HG03097 (cell line): ENCODE measurements at regions not wholly inside any gene's neighbourhood (a gene's known extent, or its start where the extent isn't known, plus 50 kb on each side); places are given as distances from the start of the nearest gene placed in this dataset.
A peak's percentile ranks its signal among the peaks of the same experiment; 100 is the strongest.
"Not testable (repeated sequence)": the region's sequence is repeated elsewhere in the genome, so short reads cannot be mapped to it uniquely, and the experiment has no call there.

Experiments
- ATAC-seq: cut with Tn5 transposase; IDR thresholded peaks from one replicate; pipeline ENCODE4 v1.9.1; 2021; ENCODE audit not compliant: unreplicated experiment, low FRiP score

DNA sequence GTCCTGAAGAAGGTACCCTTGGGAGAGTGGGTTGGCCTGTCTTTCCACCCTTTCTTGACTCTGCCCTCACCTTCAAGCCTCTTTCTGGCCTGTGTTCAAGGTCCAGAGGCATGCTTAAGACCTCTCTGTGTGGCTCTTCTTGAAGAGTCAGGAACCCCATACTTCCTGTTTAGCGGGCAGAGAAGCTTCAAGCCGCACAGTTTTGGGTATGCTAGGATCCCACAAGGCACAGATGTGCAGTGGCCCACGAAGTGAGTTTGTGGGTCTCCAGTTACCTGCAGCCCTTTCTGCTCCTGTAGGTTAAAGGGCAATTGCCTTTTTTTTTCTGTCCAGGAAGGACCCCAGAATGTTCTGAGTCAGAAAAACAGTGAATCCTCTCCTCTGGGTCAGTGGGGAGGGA is 87.4 kb upstream of the FCGR1A start:
- ATAC-seq: not testable (repeated sequence)

DNA sequence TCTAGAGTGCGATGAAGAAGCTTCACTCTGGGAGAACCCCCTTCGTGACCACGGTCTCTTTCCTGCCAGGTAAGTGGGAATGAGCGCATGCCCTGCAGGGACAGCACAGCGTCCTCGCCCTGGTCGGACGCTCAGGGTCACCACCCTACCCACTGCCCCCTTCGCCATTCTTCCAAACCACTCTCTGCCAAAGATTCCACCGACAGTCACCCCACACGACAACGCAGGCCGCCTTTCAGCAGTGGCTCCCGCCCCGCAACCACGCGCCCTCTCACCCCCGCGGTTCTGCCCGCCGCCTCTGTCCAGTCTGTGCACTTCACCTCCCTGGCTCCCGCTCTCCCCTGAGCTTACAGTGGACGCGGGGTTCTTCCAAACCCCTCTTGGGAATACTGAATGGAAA is 82.3 kb upstream of the FCGR1A start:
- not testable (repeated sequence) for ATAC-seq

DNA sequence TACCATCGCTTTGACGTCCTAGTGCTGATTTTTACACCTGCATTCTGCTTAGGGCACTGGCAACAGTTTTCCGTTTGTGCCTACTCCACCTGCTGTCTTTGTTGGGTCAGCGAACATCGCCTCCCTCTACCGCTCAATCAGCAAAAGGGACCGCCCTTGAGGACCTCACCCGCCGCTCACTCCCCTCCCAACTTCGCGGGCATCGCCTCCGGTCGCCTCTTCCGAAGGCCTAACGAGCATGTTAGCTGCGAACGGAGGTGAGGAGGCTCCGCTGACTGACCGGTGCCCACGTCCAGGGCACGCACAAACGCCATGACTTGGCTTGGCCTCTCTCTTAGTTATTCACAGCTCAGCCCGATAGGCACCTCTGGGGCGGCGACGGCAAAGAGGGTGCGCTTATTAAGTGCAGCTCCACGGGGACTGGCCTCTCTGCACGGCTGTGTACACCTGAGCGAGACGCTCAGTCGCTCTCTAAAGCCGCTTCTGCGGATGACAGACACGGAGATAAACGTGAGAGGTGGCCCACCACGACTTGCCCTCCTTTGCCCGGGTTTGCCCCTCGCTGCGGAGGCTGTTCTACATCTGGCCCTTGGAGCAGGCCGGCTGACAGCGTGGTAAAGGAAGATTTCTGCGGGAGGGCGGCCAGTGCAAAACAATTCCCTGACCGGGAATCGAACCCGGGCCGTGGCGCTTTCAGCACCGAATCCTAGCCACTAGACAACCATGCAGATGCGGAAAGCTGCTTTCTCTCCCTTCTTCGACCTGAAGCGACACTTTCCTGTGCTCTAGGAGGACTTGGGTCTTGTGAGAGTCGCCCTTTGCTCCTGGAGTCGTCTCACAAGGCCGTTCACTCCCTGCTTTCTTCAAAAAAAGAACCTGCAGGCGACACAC is 81.6 kb upstream of the FCGR1A start:
- not testable (repeated sequence) for ATAC-seq

DNA sequence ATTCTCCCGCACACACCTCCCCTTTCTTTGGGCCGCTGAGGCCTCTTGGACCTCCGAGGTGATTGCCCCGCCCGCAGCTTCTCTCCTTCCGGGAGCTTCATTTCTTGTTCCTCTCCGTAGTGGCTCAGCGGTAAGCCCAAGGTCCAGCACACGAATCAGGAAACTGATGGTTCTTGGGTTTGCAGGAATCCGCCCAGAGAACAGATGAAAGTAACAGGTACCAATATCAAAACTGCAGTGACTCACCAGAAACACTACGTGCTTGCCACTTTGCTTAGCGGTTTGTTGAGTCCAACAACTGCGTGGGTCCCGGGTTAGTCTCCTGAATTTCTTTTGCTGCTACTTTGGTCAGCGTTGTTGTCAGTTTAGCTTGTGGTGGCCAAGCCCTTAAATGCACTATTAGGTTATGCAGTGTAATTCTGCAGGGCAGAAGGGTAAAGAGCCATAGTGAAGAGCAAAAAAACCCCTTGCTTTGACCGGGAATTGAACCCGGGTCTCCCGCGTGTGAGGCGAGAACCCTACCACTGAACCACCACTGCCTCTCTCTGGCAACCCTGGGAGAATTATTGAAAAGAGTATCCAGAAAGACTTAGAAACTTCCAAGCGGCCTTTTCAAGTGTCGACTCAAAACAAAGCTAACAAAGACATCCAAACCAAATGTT is 74.2 kb upstream of the FCGR1A start:
- peak; percentile 79 for ATAC-seq

DNA sequence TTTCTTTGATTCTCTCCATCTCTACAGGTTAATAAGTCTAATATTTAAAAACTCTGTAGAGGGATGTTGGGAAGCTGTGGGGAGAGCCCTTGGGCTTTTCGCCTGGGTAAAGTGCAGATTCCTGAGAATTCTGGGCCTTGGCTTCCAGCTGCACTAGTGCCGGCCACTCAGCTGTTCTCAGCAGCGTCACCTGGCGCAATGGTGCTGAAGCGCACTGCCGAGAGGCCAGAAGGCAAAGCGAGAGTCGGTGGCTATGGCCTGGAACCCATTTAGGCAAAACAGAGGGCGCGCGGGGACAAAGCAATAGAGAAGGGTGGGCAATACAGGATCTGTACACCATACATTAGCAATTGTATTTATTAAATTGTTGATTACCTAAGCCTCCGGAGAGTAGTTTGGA is 70.8 kb upstream of the FCGR1A start:
- not testable (repeated sequence) for ATAC-seq

DNA sequence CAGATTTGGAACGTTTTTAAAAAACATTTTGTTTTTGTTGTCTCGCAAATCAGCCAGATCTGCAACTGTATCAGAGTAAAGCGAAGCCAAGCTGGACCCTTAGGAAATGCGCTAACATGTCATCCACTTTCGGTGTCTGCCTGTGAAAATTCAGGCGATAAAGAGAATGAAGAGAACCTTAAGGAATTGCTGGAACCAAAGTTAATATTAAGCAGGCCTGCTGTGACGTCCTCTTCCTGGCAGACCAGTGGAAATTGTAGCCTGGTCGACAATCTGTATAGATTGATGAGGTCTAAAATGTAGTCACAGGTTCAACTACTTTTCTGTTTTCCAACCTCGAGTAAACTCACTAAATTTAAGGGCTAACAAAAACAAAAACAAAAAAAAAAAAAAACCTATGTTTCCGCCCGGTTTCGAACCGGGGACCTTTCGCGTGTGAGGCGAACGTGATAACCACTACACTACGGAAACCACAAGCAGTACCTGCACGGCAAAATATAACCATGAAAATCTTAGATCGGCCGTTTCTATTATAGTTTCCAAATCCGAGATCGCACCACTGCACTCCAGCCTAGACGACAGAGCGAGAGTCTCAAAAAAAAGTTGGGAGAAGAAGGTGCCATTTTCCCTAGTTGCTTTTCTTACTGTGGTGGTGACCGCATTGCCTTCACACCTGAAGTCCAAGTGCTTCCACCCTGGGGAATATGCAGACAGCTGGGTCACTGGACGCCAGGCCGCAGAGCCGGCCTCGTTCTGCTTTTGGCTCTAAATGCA is 70.2 kb upstream of the FCGR1A start:
- ATAC-seq: not testable (repeated sequence)

DNA sequence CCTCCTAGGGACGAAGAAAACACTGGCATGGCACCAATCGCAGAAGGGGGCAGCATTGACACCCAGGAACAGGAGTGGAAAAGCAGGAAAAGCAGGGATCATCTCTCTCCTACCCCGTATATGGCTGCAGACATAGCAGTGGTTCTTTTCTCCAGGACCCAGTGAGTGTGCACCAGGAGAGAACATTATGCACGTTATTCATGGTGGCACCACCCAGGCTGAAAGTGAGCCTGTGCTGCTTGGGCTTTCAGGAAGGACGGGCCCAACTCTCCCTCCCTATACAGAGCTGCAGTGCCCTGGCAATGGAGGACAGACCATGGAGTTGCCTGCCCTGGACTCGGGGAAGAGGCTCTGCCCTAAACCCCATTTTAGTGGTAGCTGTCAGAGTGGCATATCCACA is 69.0 kb upstream of the FCGR1A start:
- not testable (repeated sequence) for ATAC-seq

DNA sequence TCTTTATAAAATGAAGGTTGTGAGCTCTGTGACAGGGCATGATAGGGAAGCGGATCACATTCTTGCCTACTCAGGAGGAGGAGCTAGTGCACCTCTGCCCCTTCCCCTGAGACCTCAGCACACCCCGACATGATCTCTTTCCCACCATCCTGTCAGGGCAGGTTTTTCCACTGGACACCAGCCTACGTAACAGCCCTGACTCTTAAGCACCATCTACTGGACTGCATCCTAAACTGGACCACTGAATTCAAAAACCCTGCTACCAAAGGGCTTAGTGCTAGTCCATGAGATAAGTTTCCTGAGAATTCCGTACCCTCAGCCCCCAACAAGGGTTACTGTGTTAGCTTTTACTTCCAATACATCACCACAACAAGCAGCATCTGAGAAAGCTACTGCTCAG is 68.5 kb upstream of the FCGR1A start:
- not testable (repeated sequence) for ATAC-seq

DNA sequence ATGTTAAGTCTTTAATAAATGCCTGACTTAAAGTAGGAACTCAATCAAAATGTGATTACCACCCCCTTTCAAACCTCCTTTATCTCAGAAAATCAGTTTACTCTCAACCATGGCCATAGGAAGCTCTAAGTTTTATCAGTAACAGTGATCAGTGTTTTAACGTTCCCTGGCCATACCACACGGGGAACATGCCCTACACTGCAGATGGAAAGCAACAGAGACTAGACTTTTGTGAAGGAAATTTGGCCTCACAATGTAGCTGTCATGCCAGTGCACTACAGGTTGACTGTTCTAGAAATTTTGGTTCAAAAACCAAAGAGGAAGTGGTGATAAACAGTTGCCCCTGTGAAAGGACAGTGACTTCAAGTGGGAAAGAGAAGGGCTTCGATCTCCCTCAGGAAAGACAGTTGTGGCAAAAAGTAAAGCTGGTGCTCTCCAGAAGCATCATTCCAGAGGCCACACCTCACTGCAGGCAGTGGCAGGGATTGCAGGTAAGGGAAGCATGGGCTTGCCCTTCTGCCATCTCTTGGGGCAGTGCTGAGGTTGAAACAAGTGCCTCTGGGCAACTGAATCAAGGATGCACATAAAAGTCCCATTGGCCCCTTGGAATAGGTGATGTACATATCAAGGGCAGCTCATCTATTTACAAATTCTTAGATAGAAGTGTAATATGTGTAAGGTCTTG is 57.7 kb upstream of the FCGR1A start:
- not testable (repeated sequence) for ATAC-seq

DNA sequence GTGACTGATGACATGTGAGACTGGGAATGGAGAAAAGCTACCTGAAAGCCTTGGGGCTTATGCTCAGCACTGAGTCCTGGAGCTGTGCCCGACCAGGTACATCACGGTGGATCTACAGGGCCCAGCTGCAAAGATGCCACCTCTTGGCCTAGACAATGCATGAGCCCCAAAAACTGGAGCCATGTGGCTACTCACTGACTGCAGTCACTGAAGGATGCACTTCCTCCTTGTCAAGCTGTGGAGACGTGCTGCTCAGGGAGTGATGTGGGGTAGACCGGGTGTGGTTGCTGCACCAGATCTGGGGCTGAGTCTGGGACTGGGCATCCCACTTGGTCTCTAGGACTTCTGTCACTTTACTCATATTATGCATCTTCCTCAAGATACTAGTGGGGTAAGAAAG is 55.8 kb upstream of the FCGR1A start:
- not testable (repeated sequence) for ATAC-seq

DNA sequence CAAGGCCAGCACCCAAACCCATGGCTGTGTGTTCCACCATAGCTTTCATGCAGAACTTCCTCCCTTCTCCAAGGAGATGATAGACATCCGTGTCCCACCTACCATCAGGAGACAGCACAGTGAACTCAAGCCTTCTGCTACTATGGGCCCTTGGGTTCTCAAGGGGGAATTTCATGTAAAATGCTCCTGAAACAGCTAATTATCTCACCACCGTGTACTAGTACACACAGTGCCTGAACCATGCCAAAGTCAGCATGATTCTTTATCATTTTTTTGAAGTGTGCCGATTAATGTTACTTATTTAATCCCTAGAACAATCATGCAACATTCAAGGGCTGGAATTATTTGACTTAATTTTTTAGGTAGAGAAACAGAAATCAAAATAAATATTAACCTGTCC is 53.9 kb upstream of the FCGR1A start:
- ATAC-seq: not testable (repeated sequence)
